Activated naive CD4-positive, alpha-beta T cell treated with anti-CD3 and anti-CD28 coated beads, Interleukin-2, amount 50 U/mL, for 72 hours (primary cell): ENCODE measurements at regions not wholly inside any gene's neighbourhood (a gene's known extent, or its start where the extent isn't known, plus 50 kb on each side); places are given as distances from the start of the nearest gene placed in this dataset.

Source experiments
- ATAC-seq, 2 donors: fragments of 150-1000 bp; cut with Tn5 transposase; 2 replicates each; pipeline ENCODE4 v1.10.0; 2021; ENCODE audit warnings: mild to moderate bottlenecking in 2 of 2, moderate library complexity in 2 of 2
- DNase-seq, 2 donors: peaks; one replicate each; pipeline ENCODE4 v3.0.0; 2021 to 2022; ENCODE audit warnings: low spot score in 2 of 2
- H3K27ac Mint-ChIP-seq, 2 donors: one replicate each; pipeline ENCODE4 v1.8.0; 2022; ENCODE audit warnings: mild to moderate bottlenecking in 2 of 2, mixed read lengths in 2 of 2
- H3K36me3 Mint-ChIP-seq, 2 donors: one replicate each; pipeline ENCODE4 v1.8.0; 2022; ENCODE audit warnings: mixed read lengths in 2 of 2
- H3K9me3 Mint-ChIP-seq, 2 donors: one replicate each; pipeline ENCODE4 v1.8.0; 2022; ENCODE audit warnings: mixed read lengths in 2 of 2

DNA sequence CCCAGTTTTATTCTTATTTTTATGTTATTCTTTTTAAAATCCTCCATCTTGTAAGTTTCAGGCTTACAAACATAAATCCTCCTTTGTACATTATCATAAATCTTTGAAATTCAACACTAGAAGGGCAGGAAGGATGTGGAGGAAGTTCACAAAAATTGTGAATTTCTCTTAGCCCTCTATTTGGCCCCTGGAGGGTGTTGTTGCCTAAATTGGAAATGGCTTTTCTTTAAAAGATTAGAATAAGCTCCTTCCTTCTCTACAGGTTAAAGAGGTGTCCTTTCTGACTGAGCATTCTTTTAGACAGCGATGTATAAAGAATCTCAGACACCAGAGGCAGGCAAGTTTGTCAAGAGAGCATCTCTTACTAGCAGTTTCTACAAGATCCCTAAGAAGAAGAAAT is 391.7 kb upstream of the OR4E1 start:
- H3K9me3 Mint-ChIP-seq: no peaks in the 10 kb centered on the region
- H3K27ac Mint-ChIP-seq: peak overlapping the region in 1 of 2 donors; percentile 77
- no peak for ATAC-seq
- DNase-seq: no peak
- H3K36me3 Mint-ChIP-seq: no peaks in the 10 kb centered on the region

DNA sequence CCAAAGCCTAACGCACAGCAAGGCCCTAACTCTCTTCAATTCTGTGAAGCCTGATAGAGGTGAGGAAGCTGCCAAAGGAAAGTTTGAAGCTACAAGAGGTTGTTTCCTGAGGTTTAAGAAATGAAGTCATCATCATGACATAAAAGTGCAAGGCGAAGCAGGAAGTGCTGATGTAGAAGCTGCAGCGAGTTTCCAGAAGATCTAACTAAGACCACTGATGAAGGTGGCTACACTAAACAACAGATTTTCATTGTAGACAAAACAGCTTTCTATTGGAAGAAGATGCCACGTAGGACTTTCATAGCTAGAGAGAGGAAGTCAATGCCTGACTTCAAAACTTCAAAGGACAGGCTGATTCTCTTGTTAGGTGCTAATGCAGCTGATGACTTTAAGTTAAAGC is 385.6 kb upstream of the OR4E1 start:
- ATAC-seq (no peak), DNase-seq (no peak)
- peaks cover 0 to 9% of the 10 kb centered on the region in 2 donors for H3K36me3 Mint-ChIP-seq
- H3K27ac Mint-ChIP-seq: no peak overlapping the region
- peaks cover 0 to 3% of the 10 kb centered on the region in 2 donors for H3K9me3 Mint-ChIP-seq

DNA sequence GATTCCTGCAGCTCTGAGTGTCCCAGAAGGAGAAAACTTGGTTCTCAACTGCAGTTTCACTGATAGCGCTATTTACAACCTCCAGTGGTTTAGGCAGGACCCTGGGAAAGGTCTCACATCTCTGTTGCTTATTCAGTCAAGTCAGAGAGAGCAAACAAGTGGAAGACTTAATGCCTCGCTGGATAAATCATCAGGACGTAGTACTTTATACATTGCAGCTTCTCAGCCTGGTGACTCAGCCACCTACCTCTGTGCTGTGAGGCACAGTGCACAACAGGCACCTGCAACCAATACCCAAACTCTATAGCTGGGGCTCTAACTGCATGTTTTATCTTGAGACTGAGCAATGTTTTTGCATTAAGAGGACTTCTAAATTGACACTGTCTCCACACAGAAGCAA is 379.2 kb upstream of the OR4E1 start:
- Mint-ChIP-seq H3K27ac (peak overlapping the region in 1 of 2 donors; percentile 82), H3K9me3 (peaks cover 0 to 3% of the 10 kb centered on the region in 2 donors), H3K36me3 (peaks cover 0 to 4% of the 10 kb centered on the region in 2 donors)
- peak; percentile 91 to 95 for ATAC-seq
- no peak for DNase-seq

DNA sequence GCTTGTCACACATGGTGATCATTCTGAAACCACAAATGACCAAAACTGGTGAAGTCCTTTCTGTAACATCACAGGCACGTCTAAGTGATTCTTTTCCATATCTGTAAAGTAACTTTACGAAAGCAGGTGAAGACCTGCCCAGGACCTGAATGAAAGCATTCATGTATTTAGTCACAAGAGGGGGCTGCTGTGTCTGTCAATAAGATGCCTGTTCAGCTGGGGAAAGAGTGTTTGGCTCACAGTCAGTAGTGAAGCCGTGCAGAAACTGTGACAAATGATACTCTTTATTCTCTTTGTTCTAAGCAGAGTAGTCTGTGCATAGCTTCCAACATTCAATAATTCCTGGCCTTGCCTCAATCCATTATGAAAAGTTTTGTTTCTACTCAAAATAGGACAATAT is 373.5 kb upstream of the OR4E1 start:
- Mint-ChIP-seq H3K27ac (peak overlapping the region; percentile 60 to 75), H3K36me3 (no peaks in the 10 kb centered on the region), H3K9me3 (no peaks in the 10 kb centered on the region)
- ATAC-seq: peak; percentile 86 to 92
- peak in 1 of 2 donors; percentile 24 for DNase-seq

DNA sequence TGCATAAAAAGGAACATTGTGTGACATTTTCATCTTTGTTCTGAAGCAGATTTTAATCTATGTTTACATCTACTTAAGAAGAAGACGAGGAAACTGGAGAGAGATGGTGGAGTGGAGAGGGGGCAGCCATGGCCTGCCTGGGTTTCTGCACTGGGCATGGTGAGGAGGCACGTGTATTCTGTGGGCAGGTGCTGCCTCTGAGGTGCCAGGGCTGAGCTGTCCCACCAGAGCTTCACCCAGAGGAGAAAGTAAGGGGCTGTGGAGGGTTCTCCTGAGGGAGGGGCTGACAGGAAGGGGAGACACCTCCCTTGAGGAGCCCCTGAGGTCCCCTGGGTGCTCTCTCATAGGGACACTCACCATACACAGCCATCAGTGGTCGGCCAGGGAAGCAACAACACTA is 372.4 kb upstream of the OR4E1 start:
- peak; percentile 27 to 49 for ATAC-seq
- Mint-ChIP-seq H3K27ac (peak overlapping the region; percentile 77 to 81), H3K9me3 (no peaks in the 10 kb centered on the region), H3K36me3 (no peaks in the 10 kb centered on the region)
- no peak for DNase-seq

DNA sequence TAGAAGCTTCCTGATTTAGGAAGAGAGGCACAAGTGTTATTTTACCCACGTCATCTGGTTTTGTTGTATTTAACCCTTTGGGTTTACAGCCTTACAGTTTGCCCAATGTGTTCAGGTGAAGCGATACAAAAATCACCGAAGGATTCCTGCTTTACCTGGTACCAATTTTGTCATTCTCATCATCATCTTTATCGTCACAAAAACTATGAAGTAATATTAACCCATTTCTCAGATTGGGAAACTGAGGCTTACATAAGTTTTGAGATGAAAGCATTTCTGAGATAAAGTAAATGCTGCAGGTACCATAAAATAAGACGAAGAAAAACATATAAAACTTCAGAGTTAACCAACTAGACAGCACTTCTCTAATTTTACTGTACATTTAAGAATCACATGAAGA is 370.6 kb upstream of the OR4E1 start:
- no peak for DNase-seq
- no peak overlapping the region for H3K27ac Mint-ChIP-seq
- peaks cover 0 to 4% of the 10 kb centered on the region in 2 donors for H3K36me3 Mint-ChIP-seq
- no peaks in the 10 kb centered on the region for H3K9me3 Mint-ChIP-seq
- ATAC-seq: no peak

DNA sequence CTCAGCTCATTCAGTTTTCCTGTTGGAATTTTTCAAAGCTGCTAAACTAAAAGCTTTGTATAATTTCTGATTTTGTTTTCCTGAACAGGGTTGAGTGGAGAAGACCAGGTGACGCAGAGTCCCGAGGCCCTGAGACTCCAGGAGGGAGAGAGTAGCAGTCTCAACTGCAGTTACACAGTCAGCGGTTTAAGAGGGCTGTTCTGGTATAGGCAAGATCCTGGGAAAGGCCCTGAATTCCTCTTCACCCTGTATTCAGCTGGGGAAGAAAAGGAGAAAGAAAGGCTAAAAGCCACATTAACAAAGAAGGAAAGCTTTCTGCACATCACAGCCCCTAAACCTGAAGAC is 367.1 kb upstream of the OR4E1 start:
- Mint-ChIP-seq H3K9me3 (no peaks in the 10 kb centered on the region), H3K27ac (peak overlapping the region in 1 of 2 donors; percentile 84), H3K36me3 (peaks cover 0 to 4% of the 10 kb centered on the region in 2 donors)
- peak; percentile 43 to 50 for ATAC-seq
- DNase-seq: no peak

- peaks cover 0 to 4% of the 10 kb centered on the region in 2 donors for H3K36me3 Mint-ChIP-seq
- ATAC-seq (peak; percentile 89 to 90), DNase-seq (no peak)
- H3K9me3 Mint-ChIP-seq: no peaks in the 10 kb centered on the region
- peak overlapping the region in 1 of 2 donors; percentile 84 for H3K27ac Mint-ChIP-seq
Observed at GRCh38 chr14:22039938-22040780, 366.5 kb upstream of the OR4E1 start.

GRCh38 chr14:22036541-22037239 is 363.1 kb upstream of the OR4E1 start:
- Mint-ChIP-seq H3K27ac (no peak overlapping the region), H3K9me3 (no peaks in the 10 kb centered on the region), H3K36me3 (peaks cover 0 to 4% of the 10 kb centered on the region in 2 donors)
- ATAC-seq (no peak), DNase-seq (no peak)

- H3K27ac Mint-ChIP-seq: no peak overlapping the region
- H3K9me3 Mint-ChIP-seq: no peaks in the 10 kb centered on the region
- DNase-seq (no peak), ATAC-seq (no peak)
- no peaks in the 10 kb centered on the region for H3K36me3 Mint-ChIP-seq
Observed at GRCh38 chr14:22026527-22026926, 352.9 kb upstream of the OR4E1 start.

GRCh38 chr14:22025879-22026278 is 352.3 kb upstream of the OR4E1 start:
- Mint-ChIP-seq H3K36me3 (no peaks in the 10 kb centered on the region), H3K27ac (no peak overlapping the region), H3K9me3 (no peaks in the 10 kb centered on the region)
- no peak for DNase-seq
- no peak for ATAC-seq

DNA sequence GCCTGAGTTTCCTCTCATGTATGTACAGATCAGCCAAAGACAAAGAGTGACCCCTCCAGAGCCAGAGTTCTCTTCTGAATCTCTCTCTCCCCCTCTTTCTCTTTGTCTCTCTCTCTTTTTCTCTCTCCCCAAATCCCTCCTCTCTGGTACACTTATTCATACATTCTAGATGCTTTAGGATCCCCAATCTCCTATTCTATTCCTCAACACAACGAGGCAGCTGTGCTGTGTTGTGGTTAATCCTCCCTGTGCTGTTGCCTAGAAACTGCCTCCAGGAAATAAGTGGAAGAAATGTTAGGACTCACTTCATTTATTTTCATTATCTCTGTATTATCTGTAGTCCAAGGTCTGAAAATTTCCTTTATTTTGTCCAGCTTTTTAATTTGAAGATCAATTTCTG is 350.5 kb upstream of the OR4E1 start:
- no peak overlapping the region for H3K27ac Mint-ChIP-seq
- DNase-seq: no peak
- no peaks in the 10 kb centered on the region for H3K36me3 Mint-ChIP-seq
- no peaks in the 10 kb centered on the region for H3K9me3 Mint-ChIP-seq
- ATAC-seq: no peak

- no peaks in the 10 kb centered on the region for H3K9me3 Mint-ChIP-seq
- no peak for ATAC-seq
Observed at GRCh38 chr14:22018890-22019289, 345.3 kb upstream of the OR4E1 start.

GRCh38 chr14:22012452-22012851 is 338.8 kb upstream of the OR4E1 start:
- ATAC-seq: no peak
- Mint-ChIP-seq H3K36me3 (no peaks in the 10 kb centered on the region), H3K9me3 (no peaks in the 10 kb centered on the region), H3K27ac (no peak overlapping the region)
- no peak for DNase-seq

More at GRCh38 chr14:22018890-22019289, 345.3 kb upstream of the OR4E1 start:
- no peaks in the 10 kb centered on the region for H3K36me3 Mint-ChIP-seq
- DNase-seq: no peak
- no peak overlapping the region for H3K27ac Mint-ChIP-seq

DNA sequence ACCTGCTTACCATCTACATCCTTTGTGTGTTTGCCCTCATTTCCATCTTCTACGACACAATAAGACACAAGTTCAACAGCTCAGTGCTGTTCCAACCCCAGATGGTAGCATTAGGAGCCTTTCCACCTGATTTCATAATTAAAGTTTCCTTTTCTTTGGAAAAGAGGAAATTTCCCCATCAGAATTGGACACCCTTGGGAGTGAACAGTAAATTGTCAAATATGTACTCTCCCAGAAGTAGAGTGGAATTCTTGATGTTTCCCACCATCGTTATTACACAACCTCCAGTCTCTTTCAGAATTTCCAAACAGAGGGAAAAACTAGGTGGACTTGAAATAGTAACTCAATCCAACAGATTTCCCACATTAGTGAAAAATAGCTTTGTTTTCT is 337.6 kb upstream of the OR4E1 start:
- DNase-seq: no peak
- Mint-ChIP-seq H3K36me3 (no peaks in the 10 kb centered on the region), H3K27ac (no peak overlapping the region), H3K9me3 (no peaks in the 10 kb centered on the region)
- ATAC-seq: no peak

DNA sequence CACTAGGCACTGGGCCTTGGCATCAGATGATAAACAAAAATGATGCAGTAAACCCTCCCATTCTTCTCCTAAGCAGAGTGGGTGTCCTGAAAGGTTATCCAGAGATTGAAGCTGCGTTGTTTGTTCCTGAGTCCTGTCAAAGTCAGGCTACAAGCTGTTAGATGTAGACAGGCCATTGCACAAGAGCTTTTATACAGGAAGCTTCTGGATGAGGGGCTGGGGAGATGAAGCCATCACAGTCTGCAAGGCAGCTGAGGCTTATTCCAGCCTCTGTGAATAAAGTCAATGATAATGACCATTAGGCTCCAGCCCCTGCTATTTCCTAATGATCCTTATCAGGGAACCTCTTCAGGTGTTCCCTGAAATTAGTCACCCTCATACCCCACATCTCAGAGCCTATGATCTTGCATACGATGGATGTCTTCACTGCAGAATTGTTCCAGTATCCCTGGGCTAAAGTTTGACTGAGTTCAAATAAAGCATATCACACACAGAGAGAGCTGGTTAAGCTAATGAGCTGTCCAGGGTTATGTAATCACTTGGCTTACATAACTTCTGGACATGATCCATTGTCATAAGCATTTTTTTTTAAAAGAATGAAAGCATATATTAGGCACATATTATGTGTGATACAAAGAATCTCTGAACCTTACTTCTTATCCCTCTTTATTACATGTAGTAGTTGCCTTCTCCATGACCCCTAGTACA is 337.1 kb upstream of the OR4E1 start:
- no peak for ATAC-seq

GRCh38 chr14:22008766-22009165 is 335.1 kb upstream of the OR4E1 start:
- H3K27ac Mint-ChIP-seq: no peak overlapping the region
- no peak for ATAC-seq
- no peaks in the 10 kb centered on the region for H3K36me3 Mint-ChIP-seq
- DNase-seq: no peak
- H3K9me3 Mint-ChIP-seq: no peaks in the 10 kb centered on the region

More for the DNA sequence above, 337.1 kb upstream of the OR4E1 start:
- Mint-ChIP-seq H3K27ac (no peak overlapping the region), H3K36me3 (no peaks in the 10 kb centered on the region), H3K9me3 (no peaks in the 10 kb centered on the region)
- no peak for DNase-seq
